ENCODE measurements at regions not wholly inside any gene's neighbourhood (a gene's known extent, or its start where the extent isn't known, plus 50 kb on each side); places are given as distances from the start of the nearest gene placed in this dataset.

- TF ChIP-seq SUZ12 (IDR thresholded peaks at IDR 0.05; ENCODE audit: extremely low read depth, insufficient read depth, insufficient read length) (no peak), ZNF274 (IDR thresholded peaks at IDR 0.05; ENCODE audit: low read depth, low read length) (no peak), YY1 (IDR thresholded peaks at IDR 0.05; ENCODE audit: insufficient read depth, insufficient read length) (no peak)
Observed at GRCh38 chr6:103799971-103800670, 1059.6 kb downstream of the HACE1 start.
